ENCODE measurements at regions not wholly inside any gene's neighbourhood (a gene's known extent, or its start where the extent isn't known, plus 50 kb on each side); places are given as distances from the start of the nearest gene placed in this dataset.
"Not testable (repeated sequence)": the region's sequence is repeated elsewhere in the genome, so short reads cannot be mapped to it uniquely, and the experiment has no call there.

DNA sequence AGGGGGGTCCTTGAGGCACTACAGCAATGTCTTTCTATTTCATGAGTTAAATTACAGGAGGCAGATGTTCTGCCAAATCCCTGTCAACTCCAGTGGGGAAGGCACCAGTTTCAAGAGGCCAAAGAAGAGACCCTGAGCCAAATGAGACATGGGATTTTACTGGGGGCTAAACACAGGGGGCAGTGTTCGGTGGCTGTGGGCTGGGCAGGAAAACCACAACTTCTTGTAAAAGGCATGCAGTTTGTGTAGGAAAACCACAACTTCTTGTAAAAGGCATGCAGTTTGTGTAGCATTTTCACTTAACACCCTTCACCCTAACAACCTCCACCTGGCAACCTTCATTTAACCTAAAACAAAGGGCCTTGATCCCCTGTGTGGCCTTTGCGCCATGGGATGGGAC, 61.0 kb downstream of the POLR2M start:
- no peak for DNase-seq

GRCh38 chr15:57769266-57769665, 62.8 kb downstream of the POLR2M start:
- no peak for DNase-seq

- no peak for DNase-seq
Observed at GRCh38 chr15:57770495-57770894, 64.0 kb downstream of the POLR2M start.

- no peak for DNase-seq
Observed at GRCh38 chr15:57772223-57772957, 65.9 kb downstream of the POLR2M start.

DNA sequence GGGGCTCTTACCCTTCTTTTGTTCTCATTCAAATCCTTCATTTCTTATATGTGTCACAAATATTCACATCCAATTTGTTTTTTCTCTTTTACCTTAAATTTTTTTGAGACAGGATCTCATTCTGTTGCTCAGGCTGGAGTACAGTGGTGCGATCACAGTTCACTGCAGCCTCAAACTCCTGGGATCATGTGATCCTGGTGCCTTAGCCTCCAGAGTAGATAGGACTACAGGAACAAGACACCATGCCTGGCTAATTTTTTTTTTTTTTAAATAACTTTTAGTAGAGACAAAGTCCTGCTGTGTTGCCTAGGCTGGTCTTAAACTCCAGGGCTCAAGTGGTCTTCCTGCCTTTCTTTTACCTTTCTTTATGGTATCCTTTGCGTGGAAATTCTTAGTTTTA, 66.5 kb downstream of the POLR2M start:
- DNase-seq: no peak

GRCh38 chr15:57777003-57777402, 70.5 kb downstream of the POLR2M start:
- DNase-seq: no peak

GRCh38 chr15:57780471-57780870, 74.0 kb downstream of the POLR2M start:
- DNase-seq: no peak

GRCh38 chr15:57782731-57783130, 76.2 kb downstream of the POLR2M start:
- no peak for DNase-seq

- no peak for DNase-seq
Observed at GRCh38 chr15:57784081-57784511, 77.6 kb downstream of the POLR2M start.

DNA sequence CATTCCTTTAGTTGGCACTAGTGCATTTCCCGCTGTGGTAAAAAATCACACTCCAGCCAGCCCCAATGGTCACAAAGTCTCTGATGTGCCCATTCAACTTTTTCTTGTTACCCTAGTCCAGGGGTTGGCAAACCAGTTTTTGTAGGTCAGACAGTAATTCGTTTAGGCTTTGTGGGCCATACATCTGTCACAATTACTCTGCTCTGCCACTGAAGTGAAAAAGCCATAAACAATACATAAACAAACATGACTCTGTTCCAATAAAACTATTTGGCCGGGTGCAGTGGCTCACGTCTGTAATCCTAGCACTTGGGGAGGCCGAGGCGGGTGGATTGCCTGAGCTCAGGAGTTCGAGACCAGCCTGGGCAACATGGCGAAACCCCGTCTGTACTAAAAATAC, 78.5 kb downstream of the POLR2M start:
- no peak for DNase-seq

DNA sequence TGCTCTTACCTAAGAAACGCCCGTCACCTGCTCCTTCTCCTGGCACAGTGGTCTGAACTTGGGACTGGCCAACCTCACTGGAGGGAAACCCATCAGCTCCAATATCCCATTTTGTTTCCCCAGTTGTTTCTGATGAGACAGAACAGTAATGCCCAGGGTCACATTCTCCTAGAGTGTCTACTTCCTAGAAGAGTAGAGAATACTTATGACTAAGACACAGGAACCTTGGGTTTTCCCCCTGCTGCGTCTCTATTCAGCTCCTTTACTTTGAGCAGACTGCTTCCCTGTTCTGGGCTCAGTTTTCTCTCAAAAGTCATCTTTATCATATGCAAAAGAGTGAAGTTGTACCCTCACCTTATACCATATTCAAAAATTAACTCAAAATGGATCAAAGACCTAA, 79.4 kb downstream of the POLR2M start:
- no peak for DNase-seq

DNA sequence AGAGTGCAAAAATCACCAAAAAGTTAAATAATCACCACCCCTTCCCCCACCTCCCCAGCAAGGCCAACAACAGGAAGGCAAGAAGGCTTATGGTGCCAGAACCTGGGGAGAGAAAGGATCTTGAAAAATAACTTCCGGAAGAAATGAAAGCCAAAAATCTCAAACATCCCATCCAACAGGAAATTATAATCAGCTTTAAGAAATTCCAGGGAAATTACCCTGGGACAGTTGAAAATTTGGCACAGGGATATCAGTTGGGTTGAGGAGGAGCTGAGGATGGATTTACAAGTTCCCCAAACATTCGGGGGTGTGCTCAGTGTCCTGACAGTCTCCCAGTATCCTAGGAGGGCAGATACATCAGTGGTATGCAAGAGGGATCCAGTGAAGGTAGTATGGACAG, 82.7 kb downstream of the POLR2M start:
- DNase-seq: no peak

- no peak for DNase-seq
Observed at GRCh38 chr15:57792724-57793449, 86.4 kb downstream of the POLR2M start.

- no peak for DNase-seq
Observed at GRCh38 chr15:57795261-57795660, 88.7 kb downstream of the POLR2M start.

- DNase-seq: no peak
Observed at GRCh38 chr15:57796146-57796545, 89.6 kb downstream of the POLR2M start.

GRCh38 chr15:57797110-57797509, 90.6 kb downstream of the POLR2M start:
- no peak for DNase-seq

GRCh38 chr15:57797568-57798267, 91.2 kb downstream of the POLR2M start:
- DNase-seq: no peak

DNA sequence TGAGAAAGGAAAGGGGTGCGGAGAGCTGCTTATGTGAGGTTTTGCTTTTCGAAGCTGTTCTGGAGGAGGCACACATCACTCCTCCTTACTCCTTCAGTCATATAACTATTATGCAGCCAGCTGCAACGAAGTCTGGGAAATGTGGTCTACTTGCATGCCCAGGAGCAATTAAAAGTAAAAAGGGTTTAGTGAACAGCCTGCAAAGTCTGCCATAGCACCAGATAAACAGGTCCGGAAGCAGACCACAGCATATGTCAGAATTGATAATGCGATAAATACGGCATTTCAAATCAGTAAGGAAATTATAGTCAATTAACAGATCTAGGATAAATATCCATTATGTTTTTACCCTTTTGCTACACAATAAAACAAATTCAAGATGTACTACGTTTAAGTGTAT, 99.5 kb downstream of the POLR2M start:
- no peak for DNase-seq

GRCh38 chr15:57809285-57809684, 102.8 kb downstream of the POLR2M start:
- DNase-seq: not testable (repeated sequence)

DNA sequence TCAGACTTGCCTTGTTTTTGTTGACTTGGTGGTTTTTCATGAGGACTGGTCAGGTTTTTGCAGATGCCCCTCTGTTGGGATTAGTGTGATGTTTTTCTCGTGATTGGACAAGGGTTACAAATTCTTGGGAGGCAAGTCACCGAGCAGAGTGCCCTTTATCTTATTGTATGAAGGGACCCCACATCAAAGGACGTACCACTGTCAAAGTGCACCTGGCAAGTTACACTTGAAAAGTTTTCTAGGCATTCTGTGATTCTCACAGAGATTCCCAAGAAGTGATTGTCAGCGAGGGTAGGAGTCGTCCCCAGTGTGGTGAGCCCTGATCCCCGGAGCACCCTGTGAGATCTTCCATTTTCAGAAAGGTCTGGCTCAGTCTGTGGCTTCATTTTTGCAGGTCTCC, 110.1 kb downstream of the POLR2M start:
- no peak for DNase-seq

DNA sequence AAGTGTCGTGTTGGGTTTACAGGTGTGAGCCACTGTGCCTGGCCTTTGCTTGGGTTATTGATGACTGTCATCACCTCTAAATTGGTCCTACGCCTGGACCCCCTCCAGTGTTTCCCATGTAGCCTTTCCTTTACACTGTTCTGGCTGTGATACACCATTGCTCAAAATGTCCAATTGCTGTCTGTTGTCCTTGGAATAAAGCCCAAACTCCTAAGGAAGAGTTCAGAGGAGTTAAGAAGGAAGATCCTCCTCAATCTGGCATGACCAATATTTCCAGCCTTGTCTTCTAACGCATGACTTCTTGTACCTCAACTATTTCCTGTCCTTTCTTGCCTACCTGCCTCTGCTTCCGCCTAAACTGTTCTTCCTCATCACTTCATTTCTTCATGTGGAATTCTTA, 113.1 kb downstream of the POLR2M start:
- DNase-seq: no peak

DNA sequence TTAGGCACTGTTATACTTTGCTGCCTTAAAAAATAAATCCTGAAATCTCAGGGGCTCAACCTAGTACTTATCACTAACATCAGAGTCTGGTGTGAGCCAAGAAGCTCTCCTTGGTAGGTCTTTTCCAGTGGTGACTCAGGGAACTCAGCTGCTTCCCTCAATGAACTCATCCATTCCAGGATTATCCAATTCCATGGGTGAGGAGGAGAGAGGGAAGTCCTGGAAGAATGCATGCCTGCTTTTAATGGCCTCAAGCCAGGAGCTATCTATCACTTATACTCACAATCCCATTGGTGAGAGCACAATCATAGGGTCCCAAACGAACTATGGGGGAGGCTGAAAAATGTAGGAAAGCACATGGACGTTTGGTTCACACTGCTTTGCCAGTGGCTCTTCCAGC, 113.6 kb downstream of the POLR2M start:
- DNase-seq: no peak

GRCh38 chr15:57821826-57822225, 115.3 kb downstream of the POLR2M start:
- DNase-seq: no peak

GRCh38 chr15:57823325-57823882, 116.9 kb downstream of the POLR2M start:
- DNase-seq: no peak
